Fibroblast of peridontal ligament (primary cell): ENCODE measurements at regions not wholly inside any gene's neighbourhood (a gene's known extent, or its start where the extent isn't known, plus 50 kb on each side); places are given as distances from the start of the nearest gene placed in this dataset.
"Not testable (repeated sequence)": the region's sequence is repeated elsewhere in the genome, so short reads cannot be mapped to it uniquely, and the experiment has no call there.

Source experiments
- DNase-seq: peaks from one replicate; pipeline ENCODE4 v3.0.0-alpha.2; 2010; ENCODE audit errors: extremely low read depth

DNA sequence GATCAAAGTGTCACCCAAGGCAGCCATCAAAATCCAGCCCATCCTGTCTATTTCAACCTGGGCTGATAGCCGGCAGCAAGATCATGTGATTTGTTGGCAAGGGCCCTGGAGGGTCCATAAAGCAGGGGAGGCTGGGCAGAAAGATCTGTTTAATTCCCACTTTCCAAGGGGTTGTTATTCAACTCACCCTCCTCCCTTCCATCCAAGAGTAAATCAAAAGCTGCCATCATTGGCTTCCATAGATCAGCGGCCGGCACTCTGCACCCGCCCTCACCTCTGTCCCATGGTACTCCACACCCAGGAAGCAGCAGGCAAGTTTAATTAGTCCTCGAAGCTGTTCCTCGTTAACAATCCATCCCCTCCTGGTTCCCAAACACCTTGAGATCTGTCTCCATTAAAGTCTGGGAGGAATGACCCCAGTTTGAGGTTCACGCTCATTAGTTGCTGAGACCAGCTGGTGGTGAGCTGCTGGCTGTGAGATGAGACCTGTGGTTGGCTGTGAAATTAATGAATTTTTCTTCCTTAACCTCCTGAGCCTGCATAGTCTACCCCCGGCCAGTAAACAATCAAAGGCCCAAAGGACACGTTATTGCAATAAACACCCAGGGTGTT lies 120.6 kb upstream of the CHST15 start:
- DNase-seq, result no peak

DNA sequence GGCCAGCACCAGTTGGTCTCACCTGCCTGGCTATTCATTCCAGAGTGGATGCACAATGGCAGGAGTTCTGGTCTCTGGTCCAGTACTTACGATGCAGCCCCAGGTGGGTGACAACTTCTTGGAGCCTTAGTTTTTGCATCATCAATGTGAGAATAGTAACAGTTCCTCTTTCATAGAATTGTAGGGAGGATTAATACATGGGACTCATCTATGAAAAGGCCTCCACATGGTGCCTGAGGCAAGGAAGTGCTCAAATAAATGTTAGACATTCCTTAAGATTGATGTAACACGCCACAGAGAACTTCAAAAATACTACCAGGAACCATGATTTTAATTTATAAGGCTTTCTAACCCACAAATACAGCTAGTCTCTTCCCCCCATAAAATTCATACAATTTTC lies 120.1 kb upstream of the CHST15 start:
- no peak for DNase-seq

DNA sequence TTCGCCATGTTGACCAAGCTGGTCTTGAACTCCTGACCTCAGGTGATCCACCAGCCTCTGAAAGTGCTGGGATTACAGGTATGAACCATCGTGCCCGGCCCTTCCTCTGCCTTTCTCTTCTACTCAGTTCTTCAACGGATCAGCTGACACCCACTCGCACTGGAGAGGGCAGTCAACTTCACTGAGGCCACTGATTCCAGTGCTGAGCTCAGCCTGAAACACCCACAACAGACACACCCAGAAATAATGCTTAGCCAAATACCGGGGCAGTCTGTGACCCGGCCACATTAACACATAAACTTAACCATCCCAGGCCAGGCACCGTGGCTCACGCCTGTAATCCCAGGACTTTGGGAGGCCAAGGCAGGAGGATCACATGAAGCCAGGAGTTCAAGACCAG lies 119.3 kb upstream of the CHST15 start:
- no peak for DNase-seq

DNA sequence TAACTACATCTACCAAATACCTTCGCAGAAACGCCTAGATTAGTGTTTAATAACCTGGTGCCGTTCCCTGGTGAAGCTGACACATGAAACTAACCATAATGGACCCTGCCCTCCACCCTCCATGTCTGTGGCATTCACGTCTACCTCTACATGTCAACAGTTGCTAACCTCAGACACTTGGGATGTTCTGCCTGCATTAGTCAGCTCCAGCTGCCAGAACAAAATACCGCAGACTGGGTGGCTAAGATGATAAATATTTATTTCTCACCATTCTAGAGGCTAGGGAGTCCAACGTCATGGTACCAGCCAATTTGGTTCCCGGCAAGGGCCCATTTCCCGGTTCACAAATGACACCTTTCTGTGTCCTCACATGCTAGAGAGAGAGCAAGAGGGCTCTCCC lies 118.5 kb upstream of the CHST15 start:
- DNase-seq, result no peak

DNA sequence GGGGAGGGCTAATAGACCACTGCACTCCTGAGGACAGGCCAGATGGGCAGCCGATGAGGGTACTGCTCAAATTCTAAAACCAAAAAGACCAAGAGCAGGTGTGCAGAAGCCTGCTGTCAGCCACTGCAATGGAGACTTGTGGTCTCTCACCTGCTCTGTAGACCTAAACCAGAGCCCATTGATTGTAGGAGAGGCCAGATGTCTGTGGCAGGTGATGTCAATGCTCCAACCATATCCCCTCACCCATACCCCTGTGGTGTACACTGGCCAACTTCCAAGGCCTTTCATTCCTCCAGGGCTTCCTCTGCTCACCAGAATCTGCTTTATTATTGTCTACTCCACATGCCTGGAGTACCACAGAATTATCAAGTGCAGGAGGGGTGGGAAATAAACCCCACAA lies 116.9 kb upstream of the CHST15 start:
- DNase-seq, result no peak

DNA sequence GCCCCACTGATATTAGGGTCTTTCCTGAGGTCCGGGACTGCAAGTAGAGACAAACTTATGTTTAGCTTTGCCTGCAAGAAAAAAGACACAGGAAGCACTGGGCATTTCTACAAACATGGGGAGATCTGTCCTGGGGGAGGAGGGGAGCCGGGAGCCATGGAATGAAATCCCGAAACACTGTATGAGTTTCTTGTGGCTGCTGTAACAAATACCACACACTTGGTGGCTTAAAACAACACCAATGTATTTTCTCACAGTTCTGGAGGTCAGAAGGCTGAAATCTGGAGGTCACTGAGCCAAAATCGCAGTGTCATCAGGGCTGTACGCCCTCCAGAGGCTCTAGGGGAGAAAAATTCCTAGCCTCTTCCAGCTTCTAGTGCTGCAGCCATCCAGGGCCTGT lies 114.0 kb upstream of the CHST15 start:
- no peak for DNase-seq

DNA sequence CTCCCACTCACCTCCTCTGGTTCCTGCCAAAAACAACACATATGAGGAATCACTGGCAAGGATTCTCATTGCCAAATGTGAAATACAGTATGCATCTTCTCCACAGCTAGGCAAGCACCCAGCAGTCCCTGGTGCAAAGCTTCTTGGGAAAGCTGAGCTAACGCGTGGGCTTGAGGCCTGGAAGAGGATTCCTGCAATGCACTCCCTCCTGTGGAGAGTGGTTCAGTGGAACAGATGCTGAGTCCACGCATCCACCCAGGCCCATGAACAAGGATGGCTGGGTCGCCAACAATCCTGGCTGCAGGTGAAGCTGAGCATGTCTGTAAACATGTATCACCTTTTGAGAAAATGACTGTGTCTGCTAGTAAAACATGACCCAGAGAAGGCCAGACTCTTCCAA lies 113.2 kb upstream of the CHST15 start:
- DNase-seq, result peak; percentile 5

DNA sequence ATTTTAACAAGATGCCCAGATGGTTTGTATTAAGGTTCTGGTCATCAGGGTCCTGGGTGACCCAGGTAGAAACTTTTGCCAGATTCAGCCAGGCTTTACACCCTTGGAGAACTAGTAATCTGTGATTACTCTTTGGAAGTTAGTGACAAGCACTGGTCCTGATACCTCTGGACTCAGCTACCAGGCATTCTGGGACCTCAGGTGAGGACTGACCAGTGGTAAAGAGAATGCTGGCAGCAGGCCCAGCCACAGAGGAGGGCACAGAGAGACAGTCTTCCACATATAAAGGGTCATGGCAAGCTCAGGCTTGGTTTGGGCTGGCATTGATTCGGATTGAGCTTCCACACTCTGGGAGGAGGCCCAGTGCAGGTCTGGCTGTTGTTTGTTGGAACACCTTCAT lies 112.0 kb upstream of the CHST15 start:
- DNase-seq, result no peak

DNA sequence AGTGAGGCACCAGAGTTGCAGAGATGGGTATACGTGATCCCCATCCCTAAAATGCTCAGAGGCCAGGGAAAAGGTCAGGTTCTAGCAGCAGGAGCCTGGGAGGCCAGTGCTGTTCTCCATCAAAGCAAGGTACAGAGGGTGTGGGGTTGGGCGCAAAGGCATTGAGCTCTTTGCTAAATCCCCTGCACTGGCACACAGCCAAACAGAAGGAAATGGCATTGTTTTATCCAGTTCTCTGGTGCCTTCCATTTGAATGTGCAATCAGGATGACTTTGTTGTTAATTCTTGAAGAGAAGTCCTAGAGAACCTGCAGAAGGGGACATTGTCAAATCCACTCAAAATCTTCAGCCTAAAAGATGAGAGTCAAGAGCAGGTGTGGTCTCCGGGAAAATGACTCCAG lies 111.3 kb upstream of the CHST15 start:
- DNase-seq, result no peak

DNA sequence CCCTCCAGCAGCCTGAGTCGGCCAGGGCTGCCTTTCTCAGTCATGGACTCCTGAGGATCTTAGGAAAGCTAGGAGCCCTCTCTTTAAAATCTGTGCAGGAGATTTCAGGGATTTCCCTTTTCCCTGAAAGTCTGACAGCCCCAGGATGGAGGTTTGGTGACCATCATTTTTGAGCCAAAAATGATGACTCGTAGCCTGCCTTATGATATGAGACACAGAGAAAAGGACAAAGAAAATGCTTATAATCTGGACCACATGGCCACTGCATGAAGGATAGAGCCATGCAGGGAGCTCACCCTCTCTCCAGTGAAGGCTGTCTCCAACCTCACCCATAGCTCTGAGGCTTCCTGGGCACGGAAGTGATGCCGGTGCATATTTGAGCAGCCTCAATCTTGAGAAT lies 106.6 kb upstream of the CHST15 start:
- DNase-seq, result peak; percentile 8

DNA sequence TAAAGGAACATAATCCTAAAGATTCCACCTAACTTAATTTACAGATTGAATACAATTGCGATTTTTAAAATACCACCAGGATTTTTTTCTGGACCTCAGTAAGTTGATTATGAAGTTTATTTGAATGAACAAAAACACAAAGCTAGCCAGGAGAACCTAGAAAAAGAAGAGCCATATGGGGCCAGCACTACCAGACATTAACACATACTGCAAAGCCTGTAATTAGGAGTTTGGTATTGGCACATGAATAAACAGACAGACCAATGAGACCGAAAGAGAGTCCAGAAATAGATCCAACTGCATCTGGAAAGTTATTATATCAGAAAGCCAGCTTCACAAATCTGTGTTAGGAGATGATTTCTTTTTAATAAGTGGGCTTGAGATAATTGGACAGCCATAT lies 105.5 kb upstream of the CHST15 start:
- no peak for DNase-seq

DNA sequence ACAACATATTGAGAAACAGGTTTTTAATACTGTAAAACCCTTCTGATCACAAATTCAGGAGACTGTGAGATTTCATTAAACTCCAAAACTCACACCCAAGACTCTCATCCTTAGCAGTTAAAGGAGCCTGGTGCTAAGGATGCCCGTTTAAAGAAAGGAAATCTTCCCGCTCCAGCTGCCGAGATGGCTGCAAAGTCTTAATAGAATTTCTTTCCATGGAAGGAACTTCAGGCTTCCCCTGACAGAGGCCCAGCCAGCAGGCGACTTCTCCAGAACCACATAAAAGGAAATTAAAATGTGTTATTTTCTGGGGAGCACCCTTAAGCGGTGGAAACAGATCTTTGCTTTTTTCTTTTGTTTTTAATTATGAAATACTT lies 104.7 kb upstream of the CHST15 start:
- no peak for DNase-seq

DNA sequence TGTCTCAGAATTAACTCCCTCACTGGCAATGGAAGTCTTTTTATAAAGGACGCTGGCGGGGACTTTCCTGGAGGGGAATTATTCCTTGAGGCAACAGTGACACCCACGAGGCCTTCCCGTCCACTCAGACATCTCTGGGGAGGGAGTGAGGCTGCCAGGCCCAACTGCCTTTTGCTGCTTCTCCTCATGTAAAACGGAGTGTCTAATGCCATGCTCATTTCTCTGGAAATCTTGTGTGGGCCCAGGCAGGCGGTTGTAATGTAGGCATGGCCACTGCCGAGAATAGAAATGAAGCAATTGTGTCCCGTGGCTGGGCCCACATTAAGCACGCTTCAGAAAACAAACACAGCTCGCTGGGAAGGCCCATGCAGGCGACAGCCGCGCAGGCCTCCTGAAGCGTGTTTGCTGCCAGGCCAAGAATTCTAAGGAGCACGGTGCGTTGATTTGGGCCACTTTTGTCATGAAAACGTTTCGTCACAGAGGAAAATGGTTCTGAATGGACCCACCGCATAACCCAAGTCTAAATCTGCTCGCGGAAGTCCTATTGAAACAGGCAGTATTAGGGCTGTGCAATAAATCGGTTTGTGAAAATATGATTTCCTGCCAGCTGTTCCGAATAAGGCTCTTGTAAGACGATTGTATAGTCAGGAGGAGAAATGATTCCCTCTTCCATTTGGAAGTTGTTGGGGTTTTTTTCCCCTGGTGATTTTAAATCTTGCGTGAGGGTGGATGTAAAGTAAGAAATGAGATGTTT lies 104.2 kb upstream of the CHST15 start:
- DNase-seq, result no peak

DNA sequence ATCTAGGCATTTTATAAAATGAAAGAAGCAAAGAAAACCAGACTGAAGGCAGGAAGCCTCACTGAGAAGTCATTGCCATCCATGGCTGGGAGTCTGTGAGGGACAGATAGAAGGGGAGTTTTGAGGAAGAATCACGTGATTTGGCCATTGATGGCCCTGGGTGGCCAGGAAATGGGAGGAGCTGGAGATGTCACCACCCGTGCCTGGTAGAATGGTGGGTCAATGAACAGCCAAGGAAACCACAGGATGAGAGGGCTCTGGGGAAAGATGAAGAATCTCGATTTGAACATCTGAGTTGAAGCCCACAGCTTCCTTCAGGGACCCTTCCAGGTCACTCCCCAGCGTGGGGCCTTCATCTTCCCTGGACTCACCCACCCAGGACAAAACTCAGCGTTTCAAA lies 103.3 kb upstream of the CHST15 start:
- DNase-seq, result no peak

DNA sequence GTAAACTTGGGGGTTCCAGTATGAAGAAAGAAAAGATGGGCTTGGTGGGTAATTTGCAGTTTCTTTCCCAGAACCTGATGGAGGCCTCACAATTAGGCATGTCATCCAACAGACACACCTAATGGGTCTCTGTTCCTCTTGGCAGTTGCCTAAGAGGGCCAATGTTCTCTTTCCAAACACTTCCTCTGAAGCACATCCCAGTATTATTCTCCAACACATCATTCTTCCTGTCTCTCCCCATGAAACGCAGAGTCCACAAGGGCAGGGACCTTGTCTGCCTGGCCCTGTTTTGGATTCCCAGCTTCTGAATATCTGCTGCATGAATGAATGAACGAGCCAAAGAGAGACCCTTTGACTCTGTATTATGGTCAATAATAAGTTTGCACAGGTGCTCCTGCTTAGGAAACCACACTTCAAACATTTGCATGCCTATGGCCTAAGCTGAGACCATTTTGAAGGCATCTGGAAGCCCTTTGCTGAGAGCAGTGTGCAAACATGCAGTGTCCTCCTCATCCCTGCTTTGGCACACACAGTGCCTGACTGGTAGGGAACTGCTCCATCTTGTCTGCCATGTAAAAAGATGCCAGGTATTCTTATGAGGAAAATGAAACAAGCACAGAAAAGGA lies 100.9 kb upstream of the CHST15 start:
- no peak for DNase-seq

DNA sequence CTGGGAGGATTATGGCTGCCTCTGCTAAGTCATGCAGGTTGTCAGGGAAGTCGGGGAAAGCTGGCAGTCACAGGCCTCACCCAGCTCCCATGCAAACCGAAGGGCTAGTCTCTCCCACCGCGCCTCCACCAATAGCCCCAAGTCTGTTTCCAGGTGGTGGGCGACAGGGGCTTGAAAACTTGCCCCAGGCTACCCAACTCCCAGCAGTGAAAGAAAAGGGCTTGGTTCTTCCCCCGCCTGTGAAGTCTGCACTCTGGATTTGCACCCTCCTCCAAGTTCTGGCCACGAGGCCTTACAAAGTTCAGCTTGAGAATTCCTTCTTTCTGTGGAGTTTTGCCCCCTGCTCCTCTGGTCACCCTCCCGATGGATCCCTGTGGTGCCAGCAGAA lies 99.9 kb upstream of the CHST15 start:
- no peak for DNase-seq

DNA sequence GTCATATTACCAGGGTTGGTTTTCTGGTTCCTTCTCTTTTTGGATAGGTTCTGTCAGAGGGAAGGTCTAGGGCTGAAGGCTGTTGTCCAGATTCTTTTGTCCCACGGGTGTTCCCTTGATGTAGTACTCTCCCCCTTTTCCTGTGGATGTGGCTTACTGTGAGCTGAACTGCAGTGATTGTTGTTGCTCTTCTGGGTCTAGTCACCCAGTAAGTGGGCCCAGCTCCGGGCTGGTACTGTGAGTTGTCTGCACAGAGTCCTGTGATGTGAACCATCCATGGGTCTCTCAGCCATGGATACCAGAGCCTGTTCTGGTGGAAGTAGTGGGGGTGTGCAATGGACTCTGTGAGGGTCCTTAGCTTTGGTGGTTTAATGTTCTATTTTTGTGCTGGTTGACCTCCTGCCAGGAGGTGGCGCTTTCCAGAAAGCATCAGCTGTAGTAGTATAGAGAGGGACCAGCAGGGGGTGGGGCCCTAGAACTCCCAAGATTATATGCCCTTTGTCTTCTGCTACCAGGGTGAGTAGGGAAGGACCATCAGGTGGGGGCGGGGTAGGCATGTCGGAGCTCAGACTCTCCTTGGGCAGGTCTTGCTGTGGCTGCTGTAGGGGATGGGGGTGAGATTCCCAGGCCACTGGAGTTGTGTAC lies 99.4 kb upstream of the CHST15 start:
- not testable (repeated sequence) for DNase-seq

DNA sequence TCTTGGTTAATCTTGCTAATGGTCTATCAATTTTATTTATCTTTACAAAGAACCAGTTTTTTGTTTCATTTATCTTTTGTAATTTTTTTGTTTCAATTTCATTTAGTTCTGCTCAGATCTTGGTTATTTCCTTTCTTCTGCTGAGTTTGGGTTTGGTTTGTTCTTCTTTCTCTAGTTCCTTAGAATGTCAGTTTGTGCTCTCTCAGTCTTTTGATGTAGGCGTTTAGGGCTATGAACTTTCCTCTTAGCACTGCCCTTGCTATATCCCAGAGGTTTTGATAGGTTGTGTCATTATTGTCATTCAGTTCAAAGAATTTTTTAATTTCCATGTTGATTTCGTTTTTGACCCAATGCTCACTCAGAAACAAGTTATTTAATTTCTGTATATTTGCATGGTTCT lies 97.1 kb upstream of the CHST15 start:
- DNase-seq, result not testable (repeated sequence)

DNA sequence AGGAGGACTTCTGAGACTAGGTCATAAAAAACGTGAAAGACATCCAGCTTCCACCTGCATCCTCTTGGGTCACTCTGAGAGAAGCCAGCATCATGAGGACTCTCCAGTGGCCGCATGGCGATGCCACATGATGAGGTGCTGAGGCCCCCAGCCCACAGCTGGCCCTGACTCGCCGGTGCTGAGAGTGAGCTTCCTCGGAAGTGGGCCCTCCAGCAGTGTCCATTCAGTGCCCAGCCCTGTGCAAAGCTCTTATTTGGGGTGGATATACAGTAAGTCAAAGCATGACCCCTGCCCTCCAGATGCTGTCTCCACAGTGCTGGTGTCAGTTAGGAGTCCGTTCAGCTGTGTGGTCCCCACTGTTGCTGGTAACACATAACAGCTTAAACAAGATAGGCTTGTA lies 93.6 kb upstream of the CHST15 start:
- DNase-seq, result no peak

DNA sequence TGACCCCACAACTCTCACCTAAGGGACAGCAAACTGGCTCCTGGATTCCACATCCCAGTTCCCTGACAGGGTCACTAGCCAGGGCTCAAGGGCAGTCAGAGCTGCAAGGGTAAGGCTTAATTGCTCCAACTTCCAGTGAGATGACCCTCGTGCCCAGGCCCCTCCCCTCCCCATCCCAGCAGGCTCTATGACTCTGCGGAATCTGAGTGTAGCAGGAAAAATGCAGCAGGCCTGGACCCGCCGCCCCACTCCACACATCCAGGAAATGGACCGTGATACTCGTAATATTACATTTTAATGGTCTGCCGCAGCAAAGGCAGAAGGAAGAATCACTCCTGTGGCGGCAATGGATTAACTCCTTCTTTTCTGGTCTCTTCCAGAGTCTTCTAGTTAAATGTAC lies 91.7 kb upstream of the CHST15 start:
- DNase-seq, result no peak

DNA sequence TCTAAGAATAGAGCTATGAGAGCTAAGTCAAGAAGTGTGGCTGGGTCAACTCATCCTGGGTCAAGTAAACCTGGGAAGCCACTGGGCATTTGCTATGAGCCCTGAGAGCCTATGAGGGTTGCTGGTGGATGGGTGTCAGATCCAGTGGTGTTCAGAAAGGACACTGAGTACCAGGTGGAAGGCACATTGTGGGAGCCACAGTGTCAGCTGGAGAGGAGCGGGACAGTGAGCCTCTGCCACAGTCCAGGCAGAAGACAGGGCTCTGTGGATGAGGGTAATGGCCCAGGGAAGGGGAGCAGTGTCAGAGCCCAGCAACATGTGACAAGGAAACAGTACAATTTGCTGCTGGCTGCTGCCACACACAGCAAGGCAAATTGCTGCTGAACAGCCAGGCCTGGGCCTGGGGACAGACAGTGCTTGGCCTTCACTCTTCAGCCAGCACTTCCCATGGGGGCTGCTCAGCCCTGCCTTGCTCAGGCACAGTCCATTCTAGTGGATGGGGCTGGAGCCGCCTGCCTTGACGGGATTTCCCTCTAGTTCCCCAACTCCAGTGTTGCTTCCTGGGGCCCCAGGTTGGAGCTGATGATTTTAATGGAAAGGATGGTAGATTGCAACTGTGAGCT lies 90.9 kb upstream of the CHST15 start:
- no peak for DNase-seq

DNA sequence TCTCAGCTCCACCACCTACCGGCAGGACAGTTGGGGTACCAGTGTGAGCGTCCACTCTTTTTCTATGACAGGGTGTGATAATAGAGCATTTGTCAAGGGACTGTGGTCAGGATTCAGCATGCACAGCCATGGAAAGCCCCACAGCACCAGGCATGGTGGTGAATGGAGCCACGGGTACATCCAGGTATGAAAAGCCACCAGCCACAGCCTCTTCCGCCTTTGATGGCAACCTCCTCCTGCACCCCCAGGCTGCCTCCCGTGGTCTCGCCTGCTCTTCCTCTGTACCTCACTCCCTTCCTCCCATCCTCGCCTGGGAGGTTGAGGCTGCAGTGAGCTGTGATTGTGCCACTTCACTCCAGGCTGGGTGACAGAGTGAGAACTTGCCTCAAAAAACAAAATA lies 90.2 kb upstream of the CHST15 start:
- DNase-seq, result no peak
